ENCODE measurements at regions not wholly inside any gene's neighbourhood (a gene's known extent, or its start where the extent isn't known, plus 50 kb on each side); places are given as distances from the start of the nearest gene placed in this dataset.

GRCh38 chr3:30263238-30263924, 343.0 kb upstream of the TGFBR2 start:
- Mint-ChIP-seq H3K4me1 (ENCODE audit: low read depth) (peaks cover 20% of the 10 kb centered on the region), H3K36me3 (ENCODE audit: low read depth) (peaks cover 1% of the 10 kb centered on the region), H3K4me3 (no peak overlapping the region), H3K9me3 (peaks cover 10% of the 10 kb centered on the region), H3K27me3 (no peaks in the 10 kb centered on the region), H3K27ac (peak overlapping the region; percentile 13)
- intact Hi-C loops (cut with micrococcal nuclease) = no loop called here
- CTCF ChIA-PET = interaction anchor here (0.5 to 3.9 kb wide), 6 partner anchors 9 to 67 kb away, joined by 3 to 15 read pairs (median 4); no protein-coding TSS in a partner anchor
- ATAC-seq (peak; percentile 37), DNase-seq (peak; percentile 16)
- POLR2A ChIA-PET = no interaction called here
- TF ChIP-seq, protein P1, sequence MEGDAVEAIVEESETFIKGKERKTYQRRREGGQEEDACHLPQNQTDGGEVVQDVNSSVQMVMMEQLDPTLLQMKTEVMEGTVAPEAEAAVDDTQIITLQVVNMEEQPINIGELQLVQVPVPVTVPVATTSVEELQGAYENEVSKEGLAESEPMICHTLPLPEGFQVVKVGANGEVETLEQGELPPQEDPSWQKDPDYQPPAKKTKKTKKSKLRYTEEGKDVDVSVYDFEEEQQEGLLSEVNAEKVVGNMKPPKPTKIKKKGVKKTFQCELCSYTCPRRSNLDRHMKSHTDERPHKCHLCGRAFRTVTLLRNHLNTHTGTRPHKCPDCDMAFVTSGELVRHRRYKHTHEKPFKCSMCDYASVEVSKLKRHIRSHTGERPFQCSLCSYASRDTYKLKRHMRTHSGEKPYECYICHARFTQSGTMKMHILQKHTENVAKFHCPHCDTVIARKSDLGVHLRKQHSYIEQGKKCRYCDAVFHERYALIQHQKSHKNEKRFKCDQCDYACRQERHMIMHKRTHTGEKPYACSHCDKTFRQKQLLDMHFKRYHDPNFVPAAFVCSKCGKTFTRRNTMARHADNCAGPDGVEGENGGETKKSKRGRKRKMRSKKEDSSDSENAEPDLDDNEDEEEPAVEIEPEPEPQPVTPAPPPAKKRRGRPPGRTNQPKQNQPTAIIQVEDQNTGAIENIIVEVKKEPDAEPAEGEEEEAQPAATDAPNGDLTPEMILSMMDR (IDR thresholded peaks at IDR 0.05) = no peak

DNA sequence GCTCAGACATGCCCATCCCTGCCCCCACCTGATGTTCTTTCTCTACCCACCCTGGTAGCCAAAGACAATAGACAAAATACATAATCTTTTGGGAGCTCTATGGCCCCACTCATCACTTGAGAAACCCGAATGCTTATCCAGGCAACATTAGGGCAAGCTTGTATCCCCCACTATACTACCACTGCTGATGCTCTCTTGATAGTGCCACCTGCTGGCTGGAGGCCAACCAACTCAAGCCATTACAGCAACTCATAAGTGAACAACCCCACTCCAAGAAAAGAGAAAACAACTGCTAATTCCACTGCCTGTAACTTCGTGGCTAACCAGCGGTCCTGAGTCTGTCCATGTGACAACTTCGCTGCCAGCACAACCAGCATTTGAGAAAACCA, 342.5 kb upstream of the TGFBR2 start:
- ATAC-seq = no peak
- Mint-ChIP-seq H3K36me3 (ENCODE audit: low read depth) (peaks cover 1% of the 10 kb centered on the region), H3K27me3 (no peaks in the 10 kb centered on the region), H3K27ac (peak overlapping the region; percentile 13), H3K4me1 (ENCODE audit: low read depth) (peaks cover 20% of the 10 kb centered on the region), H3K9me3 (peaks cover 10% of the 10 kb centered on the region), H3K4me3 (no peak overlapping the region)
- ChIA-PET POLR2A (no interaction called here), CTCF (interaction anchor here (1.0 to 3.9 kb wide), 5 partner anchors 9 to 68 kb away, joined by 3 to 15 read pairs (median 4); no protein-coding TSS in a partner anchor)
- peak; percentile 40 for DNase-seq
- TF ChIP-seq, protein P1 (IDR thresholded peaks at IDR 0.05) = peak; percentile 13
- intact Hi-C loops (cut with micrococcal nuclease) = no loop called here

DNA sequence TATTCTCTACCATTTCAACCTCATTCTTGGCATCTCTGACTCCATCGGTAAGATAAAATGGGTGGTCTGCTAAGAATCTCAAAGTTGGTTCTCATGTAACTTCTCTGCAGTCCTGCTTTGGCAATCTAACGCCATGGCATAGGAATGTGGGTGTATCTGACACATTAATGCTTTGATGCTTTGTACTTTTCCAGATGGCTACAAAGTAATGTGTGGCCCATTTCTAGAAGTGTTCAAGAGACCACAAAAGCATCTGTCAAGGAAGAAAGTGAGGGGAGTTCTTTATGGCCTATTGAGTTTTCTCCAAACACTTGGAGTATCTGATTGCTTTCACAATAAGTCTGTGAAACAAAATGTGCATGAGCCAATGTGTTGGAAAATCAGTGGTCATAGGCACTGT, 339.9 kb upstream of the TGFBR2 start:
- CTCF ChIA-PET = no interaction called here

DNA sequence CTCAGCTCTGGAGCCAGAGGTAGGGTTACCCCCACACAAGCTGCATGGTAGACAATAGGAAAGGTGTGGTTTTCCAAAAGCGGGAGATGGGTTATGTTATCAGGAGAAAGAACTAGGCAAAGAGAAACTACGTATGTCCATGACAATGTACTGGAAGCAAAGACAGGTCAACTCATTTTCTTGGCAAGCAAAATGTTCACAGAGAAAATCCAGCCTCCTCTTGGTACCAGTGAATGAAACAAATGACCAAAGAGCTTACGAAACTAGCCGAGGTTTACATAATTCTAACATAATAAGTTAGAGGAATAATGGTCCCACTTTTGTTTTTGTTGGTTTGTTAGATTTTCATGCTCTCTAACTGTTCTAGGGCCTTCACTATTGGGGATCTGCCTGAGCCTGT, 338.1 kb upstream of the TGFBR2 start:
- H3K36me3 Mint-ChIP-seq (ENCODE audit: low read depth) = peaks cover 1% of the 10 kb centered on the region
- ATAC-seq = no peak
- peaks cover 9% of the 10 kb centered on the region for H3K4me1 Mint-ChIP-seq (ENCODE audit: low read depth)
- ChIA-PET CTCF (no interaction called here), POLR2A (no interaction called here)
- intact Hi-C loops (cut with micrococcal nuclease) = no loop called here
- peaks cover 10% of the 10 kb centered on the region for H3K9me3 Mint-ChIP-seq
- H3K27me3 Mint-ChIP-seq = no peaks in the 10 kb centered on the region
- H3K27ac Mint-ChIP-seq = no peak overlapping the region
- TF ChIP-seq, protein P1 (IDR thresholded peaks at IDR 0.05) = no peak
- H3K4me3 Mint-ChIP-seq = no peak overlapping the region
- no peak for DNase-seq

More for the DNA sequence above, 339.9 kb upstream of the TGFBR2 start:
- TF ChIP-seq, protein P1 (IDR thresholded peaks at IDR 0.05) = no peak
- peaks cover 1% of the 10 kb centered on the region for H3K36me3 Mint-ChIP-seq (ENCODE audit: low read depth)
- POLR2A ChIA-PET = no interaction called here
- no peak overlapping the region for H3K4me3 Mint-ChIP-seq
- peaks cover 10% of the 10 kb centered on the region for H3K9me3 Mint-ChIP-seq
- DNase-seq = no peak
- peaks cover 20% of the 10 kb centered on the region for H3K4me1 Mint-ChIP-seq (ENCODE audit: low read depth)
- no peak for ATAC-seq
- no peaks in the 10 kb centered on the region for H3K27me3 Mint-ChIP-seq
- intact Hi-C loops (cut with micrococcal nuclease) = no loop called here
- H3K27ac Mint-ChIP-seq = no peak overlapping the region

GRCh38 chr3:30269751-30270445, 336.5 kb upstream of the TGFBR2 start:
- Mint-ChIP-seq H3K36me3 (ENCODE audit: low read depth) (peaks cover 1% of the 10 kb centered on the region), H3K9me3 (peaks cover 7% of the 10 kb centered on the region), H3K4me3 (no peak overlapping the region), H3K27ac (no peak overlapping the region), H3K4me1 (ENCODE audit: low read depth) (no peaks in the 10 kb centered on the region), H3K27me3 (no peaks in the 10 kb centered on the region)
- no peak for ATAC-seq
- intact Hi-C loops (cut with micrococcal nuclease) = no loop called here
- POLR2A ChIA-PET = no interaction called here
- TF ChIP-seq, protein P1 (IDR thresholded peaks at IDR 0.05) = no peak
- CTCF ChIA-PET = no interaction called here
- DNase-seq = no peak

Data from activated CD8-positive, alpha-beta T cell treated with anti-CD3 and anti-CD28 coated beads for 36 hours (primary cell).